ENCODE measurements at regions not wholly inside any gene's neighbourhood (a gene's known extent, or its start where the extent isn't known, plus 50 kb on each side); places are given as distances from the start of the nearest gene placed in this dataset.

GRCh38 chr3:161884830-161885229 is 388.2 kb downstream of the OTOL1 start:
- Histone ChIP-seq H3K36me3 (ENCODE audit: control insufficient read depth, low read depth, low read length) (no peaks in the 10 kb centered on the region), H3K27ac (ENCODE audit: low read length) (no peak overlapping the region), H3K4me1 (ENCODE audit: control insufficient read depth, low read depth, low read length) (no peaks in the 10 kb centered on the region), H3K27me3 (ENCODE audit: control insufficient read depth, insufficient read depth, low read length) (no peaks in the 10 kb centered on the region), H3K9me3 (ENCODE audit: control insufficient read depth, low read depth, low read length) (peaks cover 7% of the 10 kb centered on the region), H3K9ac (ENCODE audit: low read length) (no peak overlapping the region), H3K4me3 (ENCODE audit: low read length) (no peak overlapping the region)

- Histone ChIP-seq H3K4me1 (ENCODE audit: control insufficient read depth, low read depth, low read length) (no peaks in the 10 kb centered on the region), H3K27ac (ENCODE audit: low read length) (no peak overlapping the region), H3K27me3 (ENCODE audit: control insufficient read depth, insufficient read depth, low read length) (no peaks in the 10 kb centered on the region), H3K9me3 (ENCODE audit: control insufficient read depth, low read depth, low read length) (peaks cover under 1% of the 10 kb centered on the region), H3K36me3 (ENCODE audit: control insufficient read depth, low read depth, low read length) (no peaks in the 10 kb centered on the region), H3K4me3 (ENCODE audit: low read length) (no peak overlapping the region), H3K9ac (ENCODE audit: low read length) (no peak overlapping the region)
These were observed 393.6 kb downstream of the OTOL1 start for GRCh38 chr3:161890147-161890625.

- no peaks in the 10 kb centered on the region for H3K9me3 ChIP-seq (ENCODE audit: control insufficient read depth, low read depth, low read length)
- H3K36me3 ChIP-seq (ENCODE audit: control insufficient read depth, low read depth, low read length), result no peaks in the 10 kb centered on the region
- no peaks in the 10 kb centered on the region for H3K27me3 ChIP-seq (ENCODE audit: control insufficient read depth, insufficient read depth, low read length)
- no peak overlapping the region for H3K27ac ChIP-seq (ENCODE audit: low read length)
- no peak overlapping the region for H3K4me3 ChIP-seq (ENCODE audit: low read length)
- H3K4me1 ChIP-seq (ENCODE audit: control insufficient read depth, low read depth, low read length), result no peaks in the 10 kb centered on the region
- no peak overlapping the region for H3K9ac ChIP-seq (ENCODE audit: low read length)
These were observed 397.4 kb downstream of the OTOL1 start for GRCh38 chr3:161893972-161894371.

- H3K4me3 ChIP-seq (ENCODE audit: low read length), result no peak overlapping the region
- no peaks in the 10 kb centered on the region for H3K36me3 ChIP-seq (ENCODE audit: control insufficient read depth, low read depth, low read length)
- H3K27ac ChIP-seq (ENCODE audit: low read length), result no peak overlapping the region
- no peaks in the 10 kb centered on the region for H3K27me3 ChIP-seq (ENCODE audit: control insufficient read depth, insufficient read depth, low read length)
- H3K9me3 ChIP-seq (ENCODE audit: control insufficient read depth, low read depth, low read length), result no peaks in the 10 kb centered on the region
- H3K4me1 ChIP-seq (ENCODE audit: control insufficient read depth, low read depth, low read length), result no peaks in the 10 kb centered on the region
- H3K9ac ChIP-seq (ENCODE audit: low read length), result no peak overlapping the region
These were observed 398.0 kb downstream of the OTOL1 start for GRCh38 chr3:161894657-161895056.

- Histone ChIP-seq H3K9me3 (ENCODE audit: control insufficient read depth, low read depth, low read length) (no peaks in the 10 kb centered on the region), H3K27me3 (ENCODE audit: control insufficient read depth, insufficient read depth, low read length) (no peaks in the 10 kb centered on the region), H3K27ac (ENCODE audit: low read length) (no peak overlapping the region), H3K9ac (ENCODE audit: low read length) (no peak overlapping the region), H3K36me3 (ENCODE audit: control insufficient read depth, low read depth, low read length) (no peaks in the 10 kb centered on the region), H3K4me1 (ENCODE audit: control insufficient read depth, low read depth, low read length) (no peaks in the 10 kb centered on the region), H3K4me3 (ENCODE audit: low read length) (no peak overlapping the region)
These were observed 409.0 kb downstream of the OTOL1 start for GRCh38 chr3:161905520-161906132.

- H3K9ac ChIP-seq (ENCODE audit: low read length), result no peak overlapping the region
These were observed 417.3 kb downstream of the OTOL1 start for GRCh38 chr3:161913786-161914389.

GRCh38 chr3:161914703-161915417 is 418.3 kb downstream of the OTOL1 start:
- no peaks in the 10 kb centered on the region for H3K27me3 ChIP-seq (ENCODE audit: control insufficient read depth, insufficient read depth, low read length)
- H3K9ac ChIP-seq (ENCODE audit: low read length), result no peak overlapping the region
- no peaks in the 10 kb centered on the region for H3K9me3 ChIP-seq (ENCODE audit: control insufficient read depth, low read depth, low read length)
- no peak overlapping the region for H3K4me3 ChIP-seq (ENCODE audit: low read length)
- H3K36me3 ChIP-seq (ENCODE audit: control insufficient read depth, low read depth, low read length), result no peaks in the 10 kb centered on the region
- no peaks in the 10 kb centered on the region for H3K4me1 ChIP-seq (ENCODE audit: control insufficient read depth, low read depth, low read length)
- H3K27ac ChIP-seq (ENCODE audit: low read length), result no peak overlapping the region

More at GRCh38 chr3:161913786-161914389, 417.3 kb downstream of the OTOL1 start:
- Histone ChIP-seq H3K4me1 (ENCODE audit: control insufficient read depth, low read depth, low read length) (no peaks in the 10 kb centered on the region), H3K36me3 (ENCODE audit: control insufficient read depth, low read depth, low read length) (no peaks in the 10 kb centered on the region), H3K9me3 (ENCODE audit: control insufficient read depth, low read depth, low read length) (no peaks in the 10 kb centered on the region), H3K4me3 (ENCODE audit: low read length) (no peak overlapping the region), H3K27ac (ENCODE audit: low read length) (no peak overlapping the region), H3K27me3 (ENCODE audit: control insufficient read depth, insufficient read depth, low read length) (no peaks in the 10 kb centered on the region)

- Histone ChIP-seq H3K4me3 (ENCODE audit: low read length) (no peak overlapping the region), H3K27me3 (ENCODE audit: control insufficient read depth, insufficient read depth, low read length) (no peaks in the 10 kb centered on the region), H3K27ac (ENCODE audit: low read length) (no peak overlapping the region), H3K36me3 (ENCODE audit: control insufficient read depth, low read depth, low read length) (no peaks in the 10 kb centered on the region), H3K4me1 (ENCODE audit: control insufficient read depth, low read depth, low read length) (no peaks in the 10 kb centered on the region), H3K9ac (ENCODE audit: low read length) (no peak overlapping the region), H3K9me3 (ENCODE audit: control insufficient read depth, low read depth, low read length) (no peaks in the 10 kb centered on the region)
These were observed 418.8 kb downstream of the OTOL1 start for GRCh38 chr3:161915418-161915750.

GRCh38 chr3:161920196-161920595 is 423.6 kb downstream of the OTOL1 start:
- H3K4me3 ChIP-seq (ENCODE audit: low read length), result no peak overlapping the region
- H3K27me3 ChIP-seq (ENCODE audit: control insufficient read depth, insufficient read depth, low read length), result no peaks in the 10 kb centered on the region
- H3K9ac ChIP-seq (ENCODE audit: low read length), result no peak overlapping the region
- no peak overlapping the region for H3K27ac ChIP-seq (ENCODE audit: low read length)
- no peaks in the 10 kb centered on the region for H3K9me3 ChIP-seq (ENCODE audit: control insufficient read depth, low read depth, low read length)
- no peaks in the 10 kb centered on the region for H3K36me3 ChIP-seq (ENCODE audit: control insufficient read depth, low read depth, low read length)
- no peaks in the 10 kb centered on the region for H3K4me1 ChIP-seq (ENCODE audit: control insufficient read depth, low read depth, low read length)

- H3K4me3 ChIP-seq (ENCODE audit: low read length), result no peak overlapping the region
- no peak overlapping the region for H3K9ac ChIP-seq (ENCODE audit: low read length)
- H3K36me3 ChIP-seq (ENCODE audit: control insufficient read depth, low read depth, low read length), result no peaks in the 10 kb centered on the region
- no peaks in the 10 kb centered on the region for H3K9me3 ChIP-seq (ENCODE audit: control insufficient read depth, low read depth, low read length)
- no peaks in the 10 kb centered on the region for H3K4me1 ChIP-seq (ENCODE audit: control insufficient read depth, low read depth, low read length)
- no peak overlapping the region for H3K27ac ChIP-seq (ENCODE audit: low read length)
- no peaks in the 10 kb centered on the region for H3K27me3 ChIP-seq (ENCODE audit: control insufficient read depth, insufficient read depth, low read length)
These were observed 429.2 kb downstream of the OTOL1 start for GRCh38 chr3:161925749-161926360.

- Histone ChIP-seq H3K27ac (ENCODE audit: low read length) (no peak overlapping the region), H3K4me3 (ENCODE audit: low read length) (no peak overlapping the region), H3K9me3 (ENCODE audit: control insufficient read depth, low read depth, low read length) (no peaks in the 10 kb centered on the region), H3K36me3 (ENCODE audit: control insufficient read depth, low read depth, low read length) (no peaks in the 10 kb centered on the region), H3K9ac (ENCODE audit: low read length) (no peak overlapping the region), H3K27me3 (ENCODE audit: control insufficient read depth, insufficient read depth, low read length) (no peaks in the 10 kb centered on the region), H3K4me1 (ENCODE audit: control insufficient read depth, low read depth, low read length) (no peaks in the 10 kb centered on the region)
These were observed 430.5 kb downstream of the OTOL1 start for GRCh38 chr3:161927131-161927530.

All from iPS-18a (cell line).